ENCODE measurements at regions not wholly inside any gene's neighbourhood (a gene's known extent, or its start where the extent isn't known, plus 50 kb on each side); places are given as distances from the start of the nearest gene placed in this dataset.

GRCh38 chr6:30806581-30807183 lies 62.3 kb upstream of the IER3 start:
- DNase-seq (ENCODE audit: low read depth): no peak
- no peak overlapping the region for H3K4me3 ChIP-seq (ENCODE audit: low read depth, low read length)
- TF ChIP-seq, protein P1, sequence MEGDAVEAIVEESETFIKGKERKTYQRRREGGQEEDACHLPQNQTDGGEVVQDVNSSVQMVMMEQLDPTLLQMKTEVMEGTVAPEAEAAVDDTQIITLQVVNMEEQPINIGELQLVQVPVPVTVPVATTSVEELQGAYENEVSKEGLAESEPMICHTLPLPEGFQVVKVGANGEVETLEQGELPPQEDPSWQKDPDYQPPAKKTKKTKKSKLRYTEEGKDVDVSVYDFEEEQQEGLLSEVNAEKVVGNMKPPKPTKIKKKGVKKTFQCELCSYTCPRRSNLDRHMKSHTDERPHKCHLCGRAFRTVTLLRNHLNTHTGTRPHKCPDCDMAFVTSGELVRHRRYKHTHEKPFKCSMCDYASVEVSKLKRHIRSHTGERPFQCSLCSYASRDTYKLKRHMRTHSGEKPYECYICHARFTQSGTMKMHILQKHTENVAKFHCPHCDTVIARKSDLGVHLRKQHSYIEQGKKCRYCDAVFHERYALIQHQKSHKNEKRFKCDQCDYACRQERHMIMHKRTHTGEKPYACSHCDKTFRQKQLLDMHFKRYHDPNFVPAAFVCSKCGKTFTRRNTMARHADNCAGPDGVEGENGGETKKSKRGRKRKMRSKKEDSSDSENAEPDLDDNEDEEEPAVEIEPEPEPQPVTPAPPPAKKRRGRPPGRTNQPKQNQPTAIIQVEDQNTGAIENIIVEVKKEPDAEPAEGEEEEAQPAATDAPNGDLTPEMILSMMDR (conservative IDR thresholded peaks at IDR 0.05; ENCODE audit: low read depth, low read length): no peak

GRCh38 chr6:30804333-30804732 lies 60.0 kb upstream of the IER3 start:
- no peak overlapping the region for H3K4me3 ChIP-seq (ENCODE audit: low read depth, low read length)
- DNase-seq (ENCODE audit: low read depth): no peak
- TF ChIP-seq, protein P1 (conservative IDR thresholded peaks at IDR 0.05; ENCODE audit: low read depth, low read length): no peak

GRCh38 chr6:30802731-30803130 lies 58.4 kb upstream of the IER3 start:
- TF ChIP-seq, protein P1 (conservative IDR thresholded peaks at IDR 0.05; ENCODE audit: low read depth, low read length): no peak
- DNase-seq (ENCODE audit: low read depth): no peak
- no peak overlapping the region for H3K4me3 ChIP-seq (ENCODE audit: low read depth, low read length)

DNA sequence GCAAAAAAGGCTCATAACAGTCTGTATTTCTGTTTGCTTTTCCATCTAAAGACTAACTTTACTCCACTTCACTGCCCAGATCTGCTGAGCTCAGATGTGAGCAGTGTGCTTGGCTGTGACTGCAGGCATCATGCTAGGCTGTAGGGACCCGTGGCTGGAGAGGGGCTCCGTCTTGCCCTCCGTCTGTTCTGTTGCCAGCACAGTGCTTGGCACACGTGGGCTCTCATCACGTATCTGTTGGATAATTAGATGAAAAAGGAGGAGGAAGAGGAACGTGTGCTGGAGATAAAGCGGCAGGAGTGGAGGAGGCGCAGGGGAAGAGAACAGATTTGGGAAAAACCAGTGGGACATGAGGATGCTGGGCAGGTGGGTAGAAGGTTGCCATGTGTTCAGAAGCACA lies 57.6 kb upstream of the IER3 start:
- TF ChIP-seq, protein P1 (conservative IDR thresholded peaks at IDR 0.05; ENCODE audit: low read depth, low read length): no peak
- DNase-seq (ENCODE audit: low read depth): no peak
- no peak overlapping the region for H3K4me3 ChIP-seq (ENCODE audit: low read depth, low read length)

DNA sequence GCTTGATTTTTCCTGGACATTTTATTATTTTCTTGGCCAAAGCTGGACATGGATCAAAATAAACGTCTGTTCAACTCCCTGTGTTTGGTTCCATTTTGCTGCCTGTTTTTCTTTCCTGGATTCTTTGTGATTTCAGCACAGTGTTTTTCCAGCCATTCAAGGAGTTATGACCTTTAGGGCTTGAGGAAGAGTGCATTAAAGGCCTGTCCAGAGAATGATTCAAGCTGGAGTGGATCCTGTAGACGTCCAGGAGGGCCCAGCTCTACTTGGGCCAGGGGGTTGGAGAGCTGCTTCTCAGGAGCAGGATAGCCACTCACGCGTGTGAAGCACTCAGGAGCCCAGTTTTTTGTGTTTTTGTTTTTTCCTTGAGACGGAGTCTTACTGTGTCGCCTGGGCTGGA lies 56.5 kb upstream of the IER3 start:
- no peak for DNase-seq (ENCODE audit: low read depth)
- no peak overlapping the region for H3K4me3 ChIP-seq (ENCODE audit: low read depth, low read length)
- TF ChIP-seq, protein P1 (conservative IDR thresholded peaks at IDR 0.05; ENCODE audit: low read depth, low read length): no peak

DNA sequence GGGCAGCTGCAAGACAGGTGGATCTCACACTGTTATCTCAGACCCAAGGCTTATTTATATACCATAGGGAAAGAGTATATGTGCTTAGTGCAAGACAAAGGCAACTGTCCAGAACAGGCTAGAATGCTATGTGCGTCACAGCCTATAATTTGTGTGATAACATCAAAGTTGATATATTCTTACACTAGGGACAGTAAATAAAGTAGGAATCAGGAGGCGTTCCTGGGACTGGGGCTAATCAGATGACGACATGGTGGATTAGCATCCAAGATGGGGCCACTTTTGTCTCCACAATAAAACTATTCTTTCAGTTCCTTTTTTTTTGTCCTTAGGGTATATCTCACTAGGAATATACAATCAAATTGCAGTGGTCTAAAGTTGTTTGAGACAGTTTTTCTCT lies 54.9 kb upstream of the IER3 start:
- TF ChIP-seq, protein P1 (conservative IDR thresholded peaks at IDR 0.05; ENCODE audit: low read depth, low read length): no peak
- DNase-seq (ENCODE audit: low read depth): no peak
- no peak overlapping the region for H3K4me3 ChIP-seq (ENCODE audit: low read depth, low read length)

DNA sequence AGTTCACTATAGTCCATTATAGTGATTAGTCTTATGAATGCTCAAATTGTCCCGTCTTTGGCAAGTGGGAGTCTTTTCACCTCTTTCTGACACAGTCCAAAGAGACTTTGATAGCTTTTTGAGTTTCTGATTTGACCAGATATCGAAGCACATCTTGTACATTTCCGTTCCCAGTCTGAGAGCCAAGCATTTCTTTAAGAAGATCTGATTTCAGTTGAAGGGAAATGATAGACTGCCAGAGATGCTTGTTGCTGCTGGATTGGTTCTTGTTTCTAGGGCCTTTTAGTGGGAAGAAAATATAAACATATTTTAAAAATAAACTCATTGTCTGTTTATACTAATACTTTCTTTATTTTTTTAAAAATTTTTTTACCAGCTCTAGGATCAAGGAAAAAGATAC lies 54.1 kb upstream of the IER3 start:
- DNase-seq (ENCODE audit: low read depth): peak; percentile 63
- TF ChIP-seq, protein P1 (conservative IDR thresholded peaks at IDR 0.05; ENCODE audit: low read depth, low read length): no peak
- no peak overlapping the region for H3K4me3 ChIP-seq (ENCODE audit: low read depth, low read length)

Data from choroid plexus epithelial cell (primary cell).